MV-4-11 (cell line): ENCODE measurements at regions not wholly inside any gene's neighbourhood (a gene's known extent, or its start where the extent isn't known, plus 50 kb on each side); places are given as distances from the start of the nearest gene placed in this dataset.
"Not testable (repeated sequence)": the region's sequence is repeated elsewhere in the genome, so short reads cannot be mapped to it uniquely, and the experiment has no call there.

Source experiments
- DNase-seq: peaks from one replicate; lab custom pipeline; 2025; lab: John Stamatoyannopoulos, UW

- not testable (repeated sequence) for DNase-seq
These were observed 731.3 kb upstream of the GRAMD2B start for GRCh38 chr5:125691738-125692530.

GRCh38 chr5:125695996-125696655 lies 727.1 kb upstream of the GRAMD2B start:
- no peak for DNase-seq

- DNase-seq = no peak
These were observed 726.4 kb upstream of the GRAMD2B start for GRCh38 chr5:125696762-125697161.

GRCh38 chr5:125698420-125698819 lies 724.8 kb upstream of the GRAMD2B start:
- no peak for DNase-seq

- DNase-seq = no peak
These were observed 723.3 kb upstream of the GRAMD2B start for GRCh38 chr5:125699860-125700259.

- peak; percentile 68 for DNase-seq
These were observed 722.8 kb upstream of the GRAMD2B start for GRCh38 chr5:125700380-125700861.

- DNase-seq = no peak
These were observed 719.6 kb upstream of the GRAMD2B start for GRCh38 chr5:125703616-125704015.

GRCh38 chr5:125704888-125705287 lies 718.3 kb upstream of the GRAMD2B start:
- DNase-seq = no peak

GRCh38 chr5:125708583-125708982 lies 714.6 kb upstream of the GRAMD2B start:
- no peak for DNase-seq

GRCh38 chr5:125710745-125711144 lies 712.5 kb upstream of the GRAMD2B start:
- DNase-seq = no peak

GRCh38 chr5:125712397-125712796 lies 710.8 kb upstream of the GRAMD2B start:
- DNase-seq = no peak

- DNase-seq = no peak
These were observed 710.0 kb upstream of the GRAMD2B start for GRCh38 chr5:125713109-125713805.

- no peak for DNase-seq
These were observed 708.0 kb upstream of the GRAMD2B start for GRCh38 chr5:125715216-125715615.

- no peak for DNase-seq
These were observed 706.0 kb upstream of the GRAMD2B start for GRCh38 chr5:125717209-125717608.

GRCh38 chr5:125719681-125720347 lies 703.4 kb upstream of the GRAMD2B start:
- DNase-seq = no peak

GRCh38 chr5:125720348-125720685 lies 702.9 kb upstream of the GRAMD2B start:
- no peak for DNase-seq

GRCh38 chr5:125720721-125721120 lies 702.5 kb upstream of the GRAMD2B start:
- no peak for DNase-seq

GRCh38 chr5:125722550-125722949 lies 700.7 kb upstream of the GRAMD2B start:
- DNase-seq = no peak

- DNase-seq = no peak
These were observed 697.5 kb upstream of the GRAMD2B start for GRCh38 chr5:125725691-125726090.

- DNase-seq = no peak
These were observed 679.3 kb upstream of the GRAMD2B start for GRCh38 chr5:125743939-125744338.

- DNase-seq = no peak
These were observed 676.3 kb upstream of the GRAMD2B start for GRCh38 chr5:125746917-125747316.

GRCh38 chr5:125750147-125750860 lies 672.9 kb upstream of the GRAMD2B start:
- DNase-seq = no peak
